ENCODE measurements at regions not wholly inside any gene's neighbourhood (a gene's known extent, or its start where the extent isn't known, plus 50 kb on each side); places are given as distances from the start of the nearest gene placed in this dataset.

DNA sequence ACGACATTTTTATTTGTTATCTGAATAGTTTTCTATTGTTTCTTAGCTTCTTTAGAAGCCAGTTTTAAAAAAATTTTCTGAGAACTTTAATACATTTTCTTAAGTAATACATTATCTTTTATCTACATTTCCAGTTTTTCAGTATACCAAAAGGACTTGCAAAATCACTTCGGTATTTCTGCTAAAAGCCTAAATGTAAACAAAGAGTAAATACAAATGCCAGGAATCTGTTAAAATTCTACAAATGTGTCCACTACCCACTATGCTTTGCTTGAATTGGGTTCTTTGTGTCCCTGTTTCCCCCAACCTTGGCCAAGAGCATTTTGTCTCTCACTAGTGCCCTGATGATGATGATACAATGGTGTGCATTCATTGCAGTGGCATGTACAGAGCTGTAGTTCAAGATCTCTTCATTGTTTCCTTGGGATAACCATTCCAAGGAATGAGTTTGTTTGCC, 611.2 kb downstream of the NR2F1-AS1 start:
- Histone ChIP-seq H3K36me3 (ENCODE audit: control insufficient read depth in 2 of 2, insufficient read depth in 2 of 2, low read length in 2 of 2) (no peaks in the 10 kb centered on the region), H3K9me3 (ENCODE audit: control insufficient read depth in 2 of 2, low read length in 2 of 2) (no peaks in the 10 kb centered on the region), H3K9ac (ENCODE audit: low read depth in 1 of 2, low read length in 2 of 2) (no peak overlapping the region), H3K27ac (ENCODE audit: low read depth in 2 of 2, low read length in 2 of 2) (no peak overlapping the region), H3K4me1 (ENCODE audit: control insufficient read depth in 2 of 2, insufficient read depth in 2 of 2, low read length in 2 of 2) (no peaks in the 10 kb centered on the region), H3K27me3 (ENCODE audit: control insufficient read depth in 2 of 2, insufficient read depth in 2 of 2, low read length in 2 of 2) (no peaks in the 10 kb centered on the region), H3K4me3 (ENCODE audit: low read length in 2 of 2) (no peak overlapping the region)

GRCh38 chr5:92969191-92969780, 611.7 kb downstream of the NR2F1-AS1 start:
- Histone ChIP-seq H3K9me3 (ENCODE audit: control insufficient read depth in 2 of 2, low read length in 2 of 2) (no peaks in the 10 kb centered on the region), H3K36me3 (ENCODE audit: control insufficient read depth in 2 of 2, insufficient read depth in 2 of 2, low read length in 2 of 2) (no peaks in the 10 kb centered on the region), H3K9ac (ENCODE audit: low read depth in 1 of 2, low read length in 2 of 2) (no peak overlapping the region), H3K27ac (ENCODE audit: low read depth in 2 of 2, low read length in 2 of 2) (no peak overlapping the region), H3K27me3 (ENCODE audit: control insufficient read depth in 2 of 2, insufficient read depth in 2 of 2, low read length in 2 of 2) (no peaks in the 10 kb centered on the region), H3K4me3 (ENCODE audit: low read length in 2 of 2) (no peak overlapping the region), H3K4me1 (ENCODE audit: control insufficient read depth in 2 of 2, insufficient read depth in 2 of 2, low read length in 2 of 2) (no peaks in the 10 kb centered on the region)

DNA sequence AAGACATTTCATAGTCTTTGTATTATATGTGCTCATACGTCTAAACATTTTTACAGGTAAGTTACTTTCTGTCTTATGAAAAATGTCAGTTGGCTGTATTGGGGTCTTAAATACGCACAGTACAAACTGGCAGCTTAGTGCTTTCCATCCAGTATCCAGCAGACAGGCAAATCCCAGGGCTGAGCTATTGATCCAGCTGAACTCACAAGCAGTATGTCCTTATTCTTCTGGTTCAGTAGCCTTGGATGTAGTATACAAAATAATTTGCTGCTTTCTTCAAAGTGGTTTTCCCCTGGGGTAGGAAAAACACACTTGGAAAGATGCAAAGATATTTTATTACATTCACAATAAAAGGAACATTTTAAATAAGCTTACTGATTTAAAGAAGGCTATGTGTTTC, 617.2 kb downstream of the NR2F1-AS1 start:
- H3K27me3 ChIP-seq (ENCODE audit: control insufficient read depth in 2 of 2, insufficient read depth in 2 of 2, low read length in 2 of 2), result no peaks in the 10 kb centered on the region
- H3K4me1 ChIP-seq (ENCODE audit: control insufficient read depth in 2 of 2, insufficient read depth in 2 of 2, low read length in 2 of 2), result no peaks in the 10 kb centered on the region
- H3K9ac ChIP-seq (ENCODE audit: low read depth in 1 of 2, low read length in 2 of 2), result no peak overlapping the region
- H3K27ac ChIP-seq (ENCODE audit: low read depth in 2 of 2, low read length in 2 of 2), result no peak overlapping the region
- no peaks in the 10 kb centered on the region for H3K36me3 ChIP-seq (ENCODE audit: control insufficient read depth in 2 of 2, insufficient read depth in 2 of 2, low read length in 2 of 2)
- no peaks in the 10 kb centered on the region for H3K9me3 ChIP-seq (ENCODE audit: control insufficient read depth in 2 of 2, low read length in 2 of 2)
- H3K4me3 ChIP-seq (ENCODE audit: low read length in 2 of 2), result no peak overlapping the region

DNA sequence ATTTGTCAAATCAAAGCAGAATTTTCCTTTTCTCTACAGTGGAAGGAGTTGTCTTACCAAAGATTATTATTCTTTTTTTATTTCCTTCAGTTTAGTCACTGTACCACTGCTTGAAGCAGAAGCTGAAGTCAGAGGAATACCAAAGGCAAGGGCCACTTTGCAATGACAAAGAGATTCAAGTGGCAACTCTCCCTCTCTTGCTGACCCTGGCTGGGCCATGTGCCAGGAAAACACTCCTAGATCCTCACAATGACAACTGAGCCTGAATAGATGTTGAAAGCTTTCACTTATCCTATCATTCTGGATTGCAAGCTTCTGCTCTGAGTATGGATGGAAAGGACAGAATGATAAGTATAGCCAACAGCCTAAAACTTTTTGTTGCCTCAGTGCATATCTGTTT, 618.3 kb downstream of the NR2F1-AS1 start:
- Histone ChIP-seq H3K4me3 (ENCODE audit: low read length in 2 of 2) (no peak overlapping the region), H3K9me3 (ENCODE audit: control insufficient read depth in 2 of 2, low read length in 2 of 2) (no peaks in the 10 kb centered on the region), H3K36me3 (ENCODE audit: control insufficient read depth in 2 of 2, insufficient read depth in 2 of 2, low read length in 2 of 2) (no peaks in the 10 kb centered on the region), H3K4me1 (ENCODE audit: control insufficient read depth in 2 of 2, insufficient read depth in 2 of 2, low read length in 2 of 2) (no peaks in the 10 kb centered on the region), H3K27ac (ENCODE audit: low read depth in 2 of 2, low read length in 2 of 2) (no peak overlapping the region), H3K27me3 (ENCODE audit: control insufficient read depth in 2 of 2, insufficient read depth in 2 of 2, low read length in 2 of 2) (no peaks in the 10 kb centered on the region), H3K9ac (ENCODE audit: low read depth in 1 of 2, low read length in 2 of 2) (no peak overlapping the region)

DNA sequence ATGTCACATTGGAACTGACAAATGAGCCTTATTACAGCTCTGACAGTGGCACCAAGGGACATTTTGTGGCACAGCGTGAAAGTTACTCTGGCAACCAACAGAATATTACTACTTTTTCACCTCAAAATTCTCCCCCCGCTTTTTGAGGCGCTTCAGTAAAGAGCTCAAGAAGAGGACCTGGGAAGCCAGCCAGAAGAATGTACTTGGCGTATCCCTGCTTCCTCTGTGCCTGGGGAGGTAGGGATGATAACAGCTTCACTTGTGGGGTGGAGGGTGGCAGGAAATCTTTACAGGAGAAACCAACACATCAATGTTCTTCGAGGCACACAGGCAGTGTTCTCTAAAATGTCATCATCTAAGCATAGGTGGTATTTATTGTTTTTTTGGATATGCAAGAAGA, 624.1 kb downstream of the NR2F1-AS1 start:
- H3K4me3 ChIP-seq (ENCODE audit: low read length in 2 of 2), result no peak overlapping the region

GRCh38 chr5:92952243-92952642, 628.8 kb downstream of the NR2F1-AS1 start:
- H3K27ac ChIP-seq (ENCODE audit: low read depth in 2 of 2, low read length in 2 of 2), result no peak overlapping the region
- H3K27me3 ChIP-seq (ENCODE audit: control insufficient read depth in 2 of 2, insufficient read depth in 2 of 2, low read length in 2 of 2), result no peaks in the 10 kb centered on the region
- H3K4me3 ChIP-seq (ENCODE audit: low read length in 2 of 2), result no peak overlapping the region
- H3K4me1 ChIP-seq (ENCODE audit: control insufficient read depth in 2 of 2, insufficient read depth in 2 of 2, low read length in 2 of 2), result no peaks in the 10 kb centered on the region
- H3K9me3 ChIP-seq (ENCODE audit: control insufficient read depth in 2 of 2, low read length in 2 of 2), result peaks cover 0 to 4% of the 10 kb centered on the region in 2 donors
- H3K9ac ChIP-seq (ENCODE audit: low read depth in 1 of 2, low read length in 2 of 2), result no peak overlapping the region
- H3K36me3 ChIP-seq (ENCODE audit: control insufficient read depth in 2 of 2, insufficient read depth in 2 of 2, low read length in 2 of 2), result no peaks in the 10 kb centered on the region

More for the DNA sequence above, 624.1 kb downstream of the NR2F1-AS1 start:
- H3K27me3 ChIP-seq (ENCODE audit: control insufficient read depth in 2 of 2, insufficient read depth in 2 of 2, low read length in 2 of 2), result no peaks in the 10 kb centered on the region
- peaks cover 0 to 4% of the 10 kb centered on the region in 2 donors for H3K9me3 ChIP-seq (ENCODE audit: control insufficient read depth in 2 of 2, low read length in 2 of 2)
- H3K4me1 ChIP-seq (ENCODE audit: control insufficient read depth in 2 of 2, insufficient read depth in 2 of 2, low read length in 2 of 2), result no peaks in the 10 kb centered on the region
- H3K27ac ChIP-seq (ENCODE audit: low read depth in 2 of 2, low read length in 2 of 2), result no peak overlapping the region
- H3K36me3 ChIP-seq (ENCODE audit: control insufficient read depth in 2 of 2, insufficient read depth in 2 of 2, low read length in 2 of 2), result no peaks in the 10 kb centered on the region
- H3K9ac ChIP-seq (ENCODE audit: low read depth in 1 of 2, low read length in 2 of 2), result no peak overlapping the region

- Histone ChIP-seq H3K9me3 (ENCODE audit: control insufficient read depth in 2 of 2, low read length in 2 of 2) (peaks cover 0 to 4% of the 10 kb centered on the region in 2 donors), H3K4me3 (ENCODE audit: low read length in 2 of 2) (no peak overlapping the region), H3K4me1 (ENCODE audit: control insufficient read depth in 2 of 2, insufficient read depth in 2 of 2, low read length in 2 of 2) (no peaks in the 10 kb centered on the region), H3K27ac (ENCODE audit: low read depth in 2 of 2, low read length in 2 of 2) (no peak overlapping the region), H3K27me3 (ENCODE audit: control insufficient read depth in 2 of 2, insufficient read depth in 2 of 2, low read length in 2 of 2) (no peaks in the 10 kb centered on the region), H3K9ac (ENCODE audit: low read depth in 1 of 2, low read length in 2 of 2) (no peak overlapping the region), H3K36me3 (ENCODE audit: control insufficient read depth in 2 of 2, insufficient read depth in 2 of 2, low read length in 2 of 2) (no peaks in the 10 kb centered on the region)
These were observed 629.3 kb downstream of the NR2F1-AS1 start for GRCh38 chr5:92951746-92952145.

GRCh38 chr5:92946546-92946945, 634.5 kb downstream of the NR2F1-AS1 start:
- H3K9me3 ChIP-seq (ENCODE audit: control insufficient read depth in 2 of 2, low read length in 2 of 2), result no peaks in the 10 kb centered on the region
- no peak overlapping the region for H3K27ac ChIP-seq (ENCODE audit: low read depth in 2 of 2, low read length in 2 of 2)
- H3K4me1 ChIP-seq (ENCODE audit: control insufficient read depth in 2 of 2, insufficient read depth in 2 of 2, low read length in 2 of 2), result no peaks in the 10 kb centered on the region
- H3K27me3 ChIP-seq (ENCODE audit: control insufficient read depth in 2 of 2, insufficient read depth in 2 of 2, low read length in 2 of 2), result no peaks in the 10 kb centered on the region
- H3K36me3 ChIP-seq (ENCODE audit: control insufficient read depth in 2 of 2, insufficient read depth in 2 of 2, low read length in 2 of 2), result no peaks in the 10 kb centered on the region
- no peak overlapping the region for H3K9ac ChIP-seq (ENCODE audit: low read depth in 1 of 2, low read length in 2 of 2)
- H3K4me3 ChIP-seq (ENCODE audit: low read length in 2 of 2), result no peak overlapping the region

DNA sequence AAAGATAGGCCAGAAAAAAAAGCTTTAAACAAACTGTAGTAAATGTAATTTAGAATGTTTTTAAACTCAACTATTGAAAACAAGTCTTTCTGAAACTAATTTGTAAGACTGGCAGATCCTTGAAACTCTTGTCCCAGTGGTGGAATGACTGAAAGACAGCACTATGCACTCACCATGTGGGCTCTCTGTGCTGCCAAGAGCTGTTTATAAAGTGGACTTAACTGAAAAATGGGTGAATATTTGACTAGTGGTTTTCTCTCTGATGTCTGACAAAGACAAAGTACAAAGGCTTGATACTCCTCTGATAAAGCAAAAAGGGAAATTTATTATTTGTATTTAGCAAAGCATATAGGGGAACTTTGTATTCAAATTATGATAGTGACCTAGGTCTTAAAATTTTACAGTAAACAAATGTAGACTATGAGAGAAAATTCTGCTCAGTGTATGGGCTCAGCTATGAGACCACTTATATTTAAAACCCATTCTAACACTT, 635.4 kb downstream of the NR2F1-AS1 start:
- Histone ChIP-seq H3K9me3 (ENCODE audit: control insufficient read depth in 2 of 2, low read length in 2 of 2) (no peaks in the 10 kb centered on the region), H3K27ac (ENCODE audit: low read depth in 2 of 2, low read length in 2 of 2) (no peak overlapping the region)

GRCh38 chr5:92944903-92945604, 636.0 kb downstream of the NR2F1-AS1 start:
- H3K4me1 ChIP-seq (ENCODE audit: control insufficient read depth in 2 of 2, insufficient read depth in 2 of 2, low read length in 2 of 2), result no peaks in the 10 kb centered on the region
- no peak overlapping the region for H3K9ac ChIP-seq (ENCODE audit: low read depth in 1 of 2, low read length in 2 of 2)
- H3K4me3 ChIP-seq (ENCODE audit: low read length in 2 of 2), result no peak overlapping the region
- no peaks in the 10 kb centered on the region for H3K9me3 ChIP-seq (ENCODE audit: control insufficient read depth in 2 of 2, low read length in 2 of 2)
- H3K27me3 ChIP-seq (ENCODE audit: control insufficient read depth in 2 of 2, insufficient read depth in 2 of 2, low read length in 2 of 2), result no peaks in the 10 kb centered on the region
- H3K36me3 ChIP-seq (ENCODE audit: control insufficient read depth in 2 of 2, insufficient read depth in 2 of 2, low read length in 2 of 2), result no peaks in the 10 kb centered on the region
- H3K27ac ChIP-seq (ENCODE audit: low read depth in 2 of 2, low read length in 2 of 2), result no peak overlapping the region

More for the DNA sequence above, 635.4 kb downstream of the NR2F1-AS1 start:
- H3K27me3 ChIP-seq (ENCODE audit: control insufficient read depth in 2 of 2, insufficient read depth in 2 of 2, low read length in 2 of 2), result no peaks in the 10 kb centered on the region
- no peak overlapping the region for H3K4me3 ChIP-seq (ENCODE audit: low read length in 2 of 2)
- no peaks in the 10 kb centered on the region for H3K36me3 ChIP-seq (ENCODE audit: control insufficient read depth in 2 of 2, insufficient read depth in 2 of 2, low read length in 2 of 2)
- H3K4me1 ChIP-seq (ENCODE audit: control insufficient read depth in 2 of 2, insufficient read depth in 2 of 2, low read length in 2 of 2), result no peaks in the 10 kb centered on the region
- no peak overlapping the region for H3K9ac ChIP-seq (ENCODE audit: low read depth in 1 of 2, low read length in 2 of 2)

Data from mucosa of rectum (tissue), 2 donors.